Ovary (tissue), 3 donors: ENCODE measurements at regions not wholly inside any gene's neighbourhood (a gene's known extent, or its start where the extent isn't known, plus 50 kb on each side); places are given as distances from the start of the nearest gene placed in this dataset.

Source experiments
- CTCF ChIP-seq, 3 donors: fragments of 450-650 bp in 2 of 3; fragments of 200-600 bp in 1 of 3; IDR thresholded peaks; one replicate each; pipeline versions ENCODE4 v1.5.1 to v1.8.0; 2016 to 2022; ENCODE audit warnings: antibody characterized with exemption in 3 of 3, mild to moderate bottlenecking in 1 of 3
- EP300 ChIP-seq: sonication (generic); formaldehyde crosslinking; IDR thresholded peaks from one replicate; pipeline ENCODE4 v1.6.1; 2017; ENCODE audit warnings: antibody characterized with exemption
- POLR2A ChIP-seq: fragments of 450-650 bp; IDR thresholded peaks from one replicate; pipeline ENCODE4 v1.6.1; 2017; ENCODE audit warnings: antibody characterized with exemption, mild to moderate bottlenecking, moderate library complexity
- donor health status: DM: no; HTN: no; CAD: no.

- no peak for TF ChIP-seq CTCF (IDR thresholded peaks at IDR 0.05)
- TF ChIP-seq POLR2A = no peak
- no peak for TF ChIP-seq EP300
Measured at GRCh38 chr18:60259052-60259681, 113.4 kb downstream of the MC4R start.
